GM12878 (cell line): ENCODE measurements at regions not wholly inside any gene's neighbourhood (a gene's known extent, or its start where the extent isn't known, plus 50 kb on each side); places are given as distances from the start of the nearest gene placed in this dataset.

Source experiments
- ATAC-seq: fragments of 200-7000 bp; cut with Tn5 transposase; 3 replicates; pipeline ENCODE4 v1.9.1; 2020; ENCODE audit warnings: mild to moderate bottlenecking, moderate library complexity
- BruUV-seq: library from RNA; stranded (reverse); fragments of 400-500 nt; replicated peaks from 2 replicates; lab custom pipeline; 2021; lab: Mats Ljungman, UMichigan
- CTCF ChIA-PET: fragments of 300-600 bp; sonication (Branson Sonifier 250); formaldehyde crosslinking; extraction: SDS; loops from one replicate; lab custom pipeline; 2021; ENCODE audit warnings: inconsistent platforms; lab: Yijun Ruan, JAX
- POLR2A ChIA-PET: fragments of 350-600 bp; formaldehyde crosslinking; extraction: SDS; loops from one replicate; lab custom pipeline; 2021; ENCODE audit warnings: inconsistent platforms; lab: Charles Lee
- RAD21 ChIA-PET: fragments of 300-600 bp; sonication (Branson Sonifier 250); formaldehyde crosslinking; loops from one replicate; lab custom pipeline; 2023; ENCODE audit warnings: antibody characterized with exemption; ENCODE audit not compliant: unreplicated experiment; lab: Charles Lee
- SMC1A ChIA-PET: fragments of 300-600 bp; sonication (Branson Sonifier 250); formaldehyde crosslinking; loops from one replicate; lab custom pipeline; 2023; ENCODE audit not compliant: unreplicated experiment, uncharacterized antibody; lab: Charles Lee
- DNase-seq: peaks from one replicate; pipeline ENCODE4 v3.0.0-alpha.2; 2011; ENCODE audit warnings: low read depth, low spot score
- FAIRE-seq: peaks from 3 replicates; lab custom pipeline; 2011; peaks lifted over from hg19 to GRCh38; lab: Jason Lieb, UNC
- H2AFZ ChIP-seq: 2 replicates; pipeline ENCODE4 v1.6.0; 2011; ENCODE audit warnings: low read depth, low read length, control low read depth; ENCODE audit not compliant: control insufficient read depth
- H3K27ac ChIP-seq: 2 replicates; pipeline ENCODE4 v1.5.1; 2011; ENCODE audit warnings: control low read depth; ENCODE audit not compliant: control insufficient read depth, insufficient read depth
- H3K27me3 ChIP-seq, 2 experiments: replicated peaks in 1 of 2; 2 replicates each; pipeline versions ENCODE4 v1.6.0 to v1.6.1; 2011; ENCODE audit warnings: low read length in 1 of 2; ENCODE audit not compliant: control insufficient read depth in 2 of 2, insufficient read depth in 2 of 2
- H3K36me3 ChIP-seq, 2 experiments: 2 replicates each; pipeline ENCODE4 v1.5.1; 2011; ENCODE audit warnings: low read length in 1 of 2; ENCODE audit not compliant: control insufficient read depth in 2 of 2, insufficient read depth in 2 of 2
- H3K4me1 ChIP-seq: 2 replicates; pipeline ENCODE4 v1.6.1; 2011; ENCODE audit warnings: mild to moderate bottlenecking, low read length, moderate library complexity, mixed read lengths; ENCODE audit not compliant: control insufficient read depth, insufficient read depth
- H3K4me2 ChIP-seq: 2 replicates; pipeline ENCODE4 v1.6.0; 2011; ENCODE audit warnings: control low read depth; ENCODE audit not compliant: control insufficient read depth, insufficient read depth
- H3K4me3 ChIP-seq: fragments of 200-600 bp; sonication (generic); 2 replicates; pipeline ENCODE4 v1.5.1; 2016
- H3K79me2 ChIP-seq: 2 replicates; pipeline ENCODE4 v1.6.0; 2011; ENCODE audit warnings: low read length; ENCODE audit not compliant: control insufficient read depth, insufficient read depth
- H3K9ac ChIP-seq: 2 replicates; pipeline ENCODE4 v1.8.0; 2011; ENCODE audit warnings: low read length, control low read depth, mixed read lengths; ENCODE audit not compliant: control insufficient read depth, insufficient read depth
- H3K9me3 ChIP-seq: replicated peaks from 3 replicates; pipeline ENCODE4 v1.5.1; 2011; ENCODE audit warnings: mild to moderate bottlenecking, low read length; ENCODE audit not compliant: control insufficient read depth, insufficient read depth
- H4K20me1 ChIP-seq: 2 replicates; pipeline ENCODE4 v1.6.0; 2011; ENCODE audit not compliant: control insufficient read depth, insufficient read depth
- CEBPB ChIP-seq, 2 experiments: fragments of 150-350 bp in 1 of 2; IDR thresholded peaks; 2 replicates each; pipeline ENCODE4 v1.6.1; 2012 to 2014; ENCODE audit warnings: low read depth in 2 of 2, low read length in 2 of 2, borderline replicate concordance in 1 of 2, inconsistent platforms in 1 of 2
- HCFC1 ChIP-seq: fragments of 150-350 bp; IDR thresholded peaks from 2 replicates; pipeline ENCODE4 v1.6.1; 2014; ENCODE audit warnings: low read length
- KLF5 ChIP-seq: fragments of 450-650 bp; IDR thresholded peaks from 2 replicates; pipeline ENCODE4 v1.6.1; 2014; ENCODE audit warnings: mild to moderate bottlenecking; ENCODE audit not compliant: partially characterized antibody
- MYB ChIP-seq: fragments of 150-350 bp; IDR thresholded peaks from 2 replicates; pipeline ENCODE4 v1.6.1; 2014; ENCODE audit warnings: mild to moderate bottlenecking, low read depth, low read length, borderline replicate concordance
- NR2C1 ChIP-seq: fragments of 450-650 bp; IDR thresholded peaks from 2 replicates; pipeline ENCODE4 v1.6.1; 2017; ENCODE audit warnings: antibody characterized with exemption, mild to moderate bottlenecking, moderate library complexity
- NR2F1 ChIP-seq: fragments of 450-650 bp; conservative IDR thresholded peaks from 2 replicates; pipeline ENCODE4 v1.6.1; 2017; ENCODE audit warnings: mild to moderate bottlenecking
- SIX5 ChIP-seq: IDR thresholded peaks from 2 replicates; pipeline ENCODE4 v1.6.1; 2011; ENCODE audit warnings: mild to moderate bottlenecking, low read depth, low read length, moderate library complexity; ENCODE audit not compliant: severe bottlenecking
- TCF7 ChIP-seq: IDR thresholded peaks from 2 replicates; pipeline ENCODE4 v1.6.1; 2014; ENCODE audit warnings: antibody characterized with exemption, borderline replicate concordance
- WGBS: methylation state at CpG from one replicate; pipeline ENCODE4 v1.1.6; 2016; ENCODE audit warnings: low lambda C conversion rate; ENCODE audit not compliant: insufficient replicate concordance, insufficient coverage; ENCODE audit errors: missing lambda C conversion rate; 5-methylcytosine and 5-hydroxymethylcytosine counted together
- in situ Hi-C: fragments of 300-500 bp; cut with MboI; formaldehyde crosslinking; loops from 9 replicates; pipeline ENCODE4 v1.14.3; 2018; ENCODE audit warnings: mixed read lengths
- intact Hi-C: fragments of 100-400 bp; cut with micrococcal nuclease; formaldehyde crosslinking; loops from one replicate; pipeline ENCODE4 v1.14.2; 2022; ENCODE audit not compliant: unreplicated experiment
- TF ChIP-seq, protein P1 (sequence below): fragments of 450-650 bp; IDR thresholded peaks from 2 replicates; pipeline ENCODE4 v1.6.1; 2017; ENCODE audit warnings: mild to moderate bottlenecking, moderate library complexity

DNA sequence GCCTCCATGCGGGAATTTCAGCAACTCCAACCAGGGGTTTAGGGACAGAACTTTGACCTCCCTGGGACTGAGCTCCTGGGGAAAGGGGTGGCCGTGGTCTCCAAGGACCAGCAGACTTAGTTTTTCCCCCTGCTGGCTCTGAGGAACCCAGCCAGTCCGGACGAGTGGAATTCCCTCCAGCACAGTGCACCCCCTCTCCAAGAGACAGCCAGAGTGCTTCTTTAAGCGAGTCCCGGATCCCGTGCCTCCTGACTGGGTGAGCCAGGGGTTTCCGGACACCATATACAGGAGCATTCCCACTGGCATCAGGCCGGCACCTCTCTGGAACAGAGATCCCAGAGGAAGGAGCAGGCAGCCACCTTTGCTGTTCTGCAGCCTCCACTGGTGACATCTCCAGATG is 459.5 kb downstream of the OCA2 start:
- H3K9me3 ChIP-seq = no peaks in the 10 kb centered on the region; the same call in 2 of the 3 replicates
- no peak overlapping the region for H3K9ac ChIP-seq
- TF ChIP-seq NR2F1 = no peak
- no peak for TF ChIP-seq MYB
- no peak for TF ChIP-seq TCF7
- TF ChIP-seq HCFC1 = no peak
- TF ChIP-seq CEBPB (IDR thresholded peaks at IDR 0.05; ENCODE audit: borderline replicate concordance in 1 of 2, low read depth in 2 of 2, low read length in 2 of 2) = no peak
- TF ChIP-seq NR2C1 = no peak
- TF ChIP-seq, protein P1, sequence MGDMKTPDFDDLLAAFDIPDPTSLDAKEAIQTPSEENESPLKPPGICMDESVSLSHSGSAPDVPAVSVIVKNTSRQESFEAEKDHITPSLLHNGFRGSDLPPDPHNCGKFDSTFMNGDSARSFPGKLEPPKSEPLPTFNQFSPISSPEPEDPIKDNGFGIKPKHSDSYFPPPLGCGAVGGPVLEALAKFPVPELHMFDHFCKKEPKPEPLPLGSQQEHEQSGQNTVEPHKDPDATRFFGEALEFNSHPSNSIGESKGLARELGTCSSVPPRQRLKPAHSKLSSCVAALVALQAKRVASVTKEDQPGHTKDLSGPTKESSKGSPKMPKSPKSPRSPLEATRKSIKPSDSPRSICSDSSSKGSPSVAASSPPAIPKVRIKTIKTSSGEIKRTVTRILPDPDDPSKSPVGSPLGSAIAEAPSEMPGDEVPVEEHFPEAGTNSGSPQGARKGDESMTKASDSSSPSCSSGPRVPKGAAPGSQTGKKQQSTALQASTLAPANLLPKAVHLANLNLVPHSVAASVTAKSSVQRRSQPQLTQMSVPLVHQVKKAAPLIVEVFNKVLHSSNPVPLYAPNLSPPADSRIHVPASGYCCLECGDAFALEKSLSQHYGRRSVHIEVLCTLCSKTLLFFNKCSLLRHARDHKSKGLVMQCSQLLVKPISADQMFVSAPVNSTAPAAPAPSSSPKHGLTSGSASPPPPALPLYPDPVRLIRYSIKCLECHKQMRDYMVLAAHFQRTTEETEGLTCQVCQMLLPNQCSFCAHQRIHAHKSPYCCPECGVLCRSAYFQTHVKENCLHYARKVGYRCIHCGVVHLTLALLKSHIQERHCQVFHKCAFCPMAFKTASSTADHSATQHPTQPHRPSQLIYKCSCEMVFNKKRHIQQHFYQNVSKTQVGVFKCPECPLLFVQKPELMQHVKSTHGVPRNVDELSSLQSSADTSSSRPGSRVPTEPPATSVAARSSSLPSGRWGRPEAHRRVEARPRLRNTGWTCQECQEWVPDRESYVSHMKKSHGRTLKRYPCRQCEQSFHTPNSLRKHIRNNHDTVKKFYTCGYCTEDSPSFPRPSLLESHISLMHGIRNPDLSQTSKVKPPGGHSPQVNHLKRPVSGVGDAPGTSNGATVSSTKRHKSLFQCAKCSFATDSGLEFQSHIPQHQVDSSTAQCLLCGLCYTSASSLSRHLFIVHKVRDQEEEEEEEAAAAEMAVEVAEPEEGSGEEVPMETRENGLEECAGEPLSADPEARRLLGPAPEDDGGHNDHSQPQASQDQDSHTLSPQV = no peak
- TF ChIP-seq SIX5 = no peak
- TF ChIP-seq KLF5 = no peak
- ChIA-PET RAD21 (no interaction called here), POLR2A (no interaction called here), CTCF (no interaction called here), SMC1A (no interaction called here)
- no peak for DNase-seq
- H3K36me3 ChIP-seq = no peaks in the 10 kb centered on the region
- H2AFZ ChIP-seq = no peak overlapping the region
- H3K4me1 ChIP-seq = no peaks in the 10 kb centered on the region
- no peak overlapping the region for H3K4me3 ChIP-seq
- in situ Hi-C loops (no loop called here), intact Hi-C loops (no loop called here)
- no peak for FAIRE-seq
- no peak overlapping the region for H3K4me2 ChIP-seq
- no peaks in the 10 kb centered on the region for H3K27me3 ChIP-seq
- H3K79me2 ChIP-seq = no peaks in the 10 kb centered on the region
- no peaks in the 10 kb centered on the region for H4K20me1 ChIP-seq
- no TSS peak for BruUV-seq
- 71% methylated on average over 9 of the region's 9 CpGs for WGBS
- no peak overlapping the region for H3K27ac ChIP-seq
- ATAC-seq = no peak
